Esophagus squamous epithelium (tissue), 5 donors: ENCODE measurements at regions not wholly inside any gene's neighbourhood (a gene's known extent, or its start where the extent isn't known, plus 50 kb on each side); places are given as distances from the start of the nearest gene placed in this dataset.
"Not testable (repeated sequence)": the region's sequence is repeated elsewhere in the genome, so short reads cannot be mapped to it uniquely, and the experiment has no call there.

Experiments
- DNase-seq: peaks from one replicate; lab custom pipeline; 2025; lab: John Stamatoyannopoulos, UW
- H3K27ac ChIP-seq, 4 donors: fragments of 200-600 bp; sonication (generic); one replicate each; pipeline ENCODE4 v1.5.1; 2016 to 2019; ENCODE audit warnings: mild to moderate bottlenecking in 1 of 4
- H3K27me3 ChIP-seq, 4 donors: fragments of 200-600 bp; sonication (generic); 1 replicate in 3 of 4; 2 replicates in 1 of 4; pipeline versions ENCODE4 v1.5.1 to v1.6.0; 2017 to 2021; ENCODE audit warnings: antibody characterized with exemption in 1 of 4
- H3K36me3 ChIP-seq, 3 donors: fragments of 200-600 bp; sonication (generic); one replicate each; pipeline ENCODE4 v1.5.1; 2016 to 2019
- H3K4me1 ChIP-seq, 3 donors: fragments of 200-600 bp; sonication (generic); one replicate each; pipeline ENCODE4 v1.5.1; 2017 to 2019
- H3K4me3 ChIP-seq, 4 donors: fragments of 200-600 bp; sonication (generic); 1 replicate in 3 of 4; 2 replicates in 1 of 4; pipeline ENCODE4 v1.5.1; 2016 to 2019; ENCODE audit warnings: mild to moderate bottlenecking in 2 of 4, moderate library complexity in 1 of 4
- H3K9me3 ChIP-seq, 3 donors: fragments of 200-600 bp; sonication (generic); one replicate each; pipeline ENCODE4 v1.5.1; 2016 to 2019
- CTCF ChIP-seq, 6 experiments: fragments of 450-650 bp in 4 of 6; fragments of 200-600 bp in 2 of 6; sonication (generic) in 2 of 6; IDR thresholded peaks; one replicate each; pipeline ENCODE4 v1.5.1; 2016 to 2019; ENCODE audit warnings: antibody characterized with exemption in 6 of 6, mild to moderate bottlenecking in 4 of 6, moderate library complexity in 4 of 6
- POLR2A ChIP-seq, 4 donors: fragments of 450-650 bp; IDR thresholded peaks; one replicate each; pipeline ENCODE4 v1.6.1; 2017; ENCODE audit warnings: antibody characterized with exemption in 4 of 4, mild to moderate bottlenecking in 4 of 4, moderate library complexity in 3 of 4
- WGBS, 2 donors: methylation state at CpG; one replicate each; pipeline ENCODE4 v1.1.5; 2018; 5-methylcytosine and 5-hydroxymethylcytosine counted together
- intact Hi-C: fragments of 100-400 bp; cut with DNase I; formaldehyde crosslinking; loops from one replicate; pipeline ENCODE4 v1.15.0; 2022
- donor health status: DM: yes; HTN: yes; CAD: no.

GRCh38 chr4:43481526-43481925 lies 589.0 kb downstream of the GRXCR1 start:
- Histone ChIP-seq H3K4me3 (no peak overlapping the region), H3K4me1 (no peaks in the 10 kb centered on the region), H3K9me3 (peaks cover 0 to 3% (median 0%) of the 10 kb centered on the region in 3 donors), H3K36me3 (no peaks in the 10 kb centered on the region), H3K27ac (no peak overlapping the region), H3K27me3 (no peaks in the 10 kb centered on the region)
- DNase-seq, result no peak
- intact Hi-C loops, result no loop called here
- WGBS, 2 donors, result 25 to 42% methylated on average over 1 of the region's 1 CpG
- TF ChIP-seq CTCF (IDR thresholded peaks at IDR 0.05) (no peak), POLR2A (IDR thresholded peaks at IDR 0.05) (no peak)

- Histone ChIP-seq H3K27ac (no peak overlapping the region), H3K36me3 (no peaks in the 10 kb centered on the region), H3K4me3 (no peak overlapping the region), H3K4me1 (no peaks in the 10 kb centered on the region), H3K9me3 (peaks cover 0 to 8% (median 0%) of the 10 kb centered on the region in 3 donors), H3K27me3 (no peaks in the 10 kb centered on the region)
- intact Hi-C loops, result no loop called here
- TF ChIP-seq POLR2A (IDR thresholded peaks at IDR 0.05) (no peak), CTCF (IDR thresholded peaks at IDR 0.05) (no peak)
- no peak for DNase-seq
- 54 to 61% methylated on average over 4 of the region's 4 CpGs for WGBS, 2 donors
Observed at GRCh38 chr4:43485196-43485595, 592.7 kb downstream of the GRXCR1 start.

- intact Hi-C loops, result no loop called here
- Histone ChIP-seq H3K9me3 (no peaks in the 10 kb centered on the region), H3K36me3 (no peaks in the 10 kb centered on the region), H3K4me3 (no peak overlapping the region), H3K4me1 (no peaks in the 10 kb centered on the region), H3K27me3 (no peaks in the 10 kb centered on the region), H3K27ac (no peak overlapping the region)
- no peak for TF ChIP-seq CTCF (IDR thresholded peaks at IDR 0.05)
- TF ChIP-seq POLR2A (IDR thresholded peaks at IDR 0.05), result no peak
- DNase-seq, result no peak
Observed at GRCh38 chr4:43496188-43496587, 603.7 kb downstream of the GRXCR1 start.

GRCh38 chr4:43496602-43497001 lies 604.1 kb downstream of the GRXCR1 start:
- H3K4me3 ChIP-seq, result no peak overlapping the region
- DNase-seq, result no peak
- TF ChIP-seq POLR2A (IDR thresholded peaks at IDR 0.05) (no peak), CTCF (IDR thresholded peaks at IDR 0.05) (no peak)
- H3K36me3 ChIP-seq, result no peaks in the 10 kb centered on the region
- intact Hi-C loops, result no loop called here
- H3K27ac ChIP-seq, result no peak overlapping the region
- no peaks in the 10 kb centered on the region for H3K9me3 ChIP-seq
- H3K4me1 ChIP-seq, result no peaks in the 10 kb centered on the region
- WGBS, 2 donors, result 40 to 55% methylated on average over 2 of the region's 2 CpGs
- H3K27me3 ChIP-seq, result no peaks in the 10 kb centered on the region

- WGBS, 2 donors, result 79 to 91% methylated on average over 13 of the region's 13 CpGs
- H3K27ac ChIP-seq, H3K4me1 ChIP-seq, H3K4me3 ChIP-seq, intact Hi-C loops, DNase-seq, H3K27me3 ChIP-seq, H3K9me3 ChIP-seq, H3K36me3 ChIP-seq: not testable (repeated sequence)
Observed at GRCh38 chr4:43505823-43506222, 613.3 kb downstream of the GRXCR1 start.

GRCh38 chr4:43512253-43512652 lies 619.7 kb downstream of the GRXCR1 start:
- Histone ChIP-seq H3K27ac (no peak overlapping the region), H3K4me1 (no peaks in the 10 kb centered on the region), H3K27me3 (no peaks in the 10 kb centered on the region), H3K4me3 (no peak overlapping the region), H3K36me3 (no peaks in the 10 kb centered on the region), H3K9me3 (no peaks in the 10 kb centered on the region)
- 63 to 82% methylated on average over 1 of the region's 1 CpG for WGBS, 2 donors
- TF ChIP-seq CTCF (IDR thresholded peaks at IDR 0.05) (no peak), POLR2A (IDR thresholded peaks at IDR 0.05) (no peak)
- intact Hi-C loops, result no loop called here
- no peak for DNase-seq
